Left hindlimb (tissue), 1 donor: ENCODE measurements at regions not wholly inside any gene's neighbourhood (a gene's known extent, or its start where the extent isn't known, plus 50 kb on each side); places are given as distances from the start of the nearest gene placed in this dataset.
A peak's percentile ranks its signal among the peaks of the same experiment; 100 is the strongest.

Experiments used
- DNase-seq: peaks from one replicate; pipeline ENCODE4 v3.0.0-alpha.2; 2018

DNA sequence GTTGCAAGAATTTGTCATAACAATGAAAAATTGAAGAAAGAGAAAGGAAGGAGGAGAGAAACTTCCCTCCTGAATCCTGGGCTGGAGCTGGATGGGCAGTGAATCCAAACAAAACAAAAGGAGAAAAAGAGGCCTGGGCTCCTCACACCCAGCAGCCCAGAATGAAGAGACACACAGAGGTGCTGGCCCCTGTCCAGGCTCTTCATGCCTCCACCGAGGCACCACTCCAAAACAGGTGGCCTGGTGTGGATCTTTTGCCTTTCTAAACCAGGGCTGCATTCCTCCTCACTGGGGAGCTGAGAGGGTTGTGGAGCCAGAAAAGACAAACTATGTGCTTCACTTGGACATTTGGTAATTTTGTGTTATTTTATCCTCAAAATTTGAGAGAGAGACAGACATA is 76.0 kb downstream of the FAM124B start:
- DNase-seq: no peak

DNA sequence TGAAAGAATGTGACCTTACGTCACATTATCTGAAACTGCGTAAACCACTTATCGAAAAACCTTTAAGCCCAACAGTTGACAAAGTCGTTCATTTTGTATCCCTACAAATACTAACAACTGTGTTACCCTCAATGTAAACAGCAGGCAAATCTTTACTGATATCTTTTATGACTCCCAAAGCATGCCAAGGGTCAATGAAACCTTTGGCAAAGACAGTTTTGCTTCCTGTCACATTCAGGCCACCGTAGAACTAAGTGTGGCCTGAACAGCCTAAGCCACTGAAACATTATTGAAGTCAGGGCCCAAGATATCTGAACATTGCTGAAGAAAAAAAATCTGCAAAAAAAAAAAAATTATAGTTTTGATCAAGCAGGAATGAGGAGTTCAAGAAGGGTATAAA is 77.3 kb downstream of the FAM124B start:
- no peak for DNase-seq

DNA sequence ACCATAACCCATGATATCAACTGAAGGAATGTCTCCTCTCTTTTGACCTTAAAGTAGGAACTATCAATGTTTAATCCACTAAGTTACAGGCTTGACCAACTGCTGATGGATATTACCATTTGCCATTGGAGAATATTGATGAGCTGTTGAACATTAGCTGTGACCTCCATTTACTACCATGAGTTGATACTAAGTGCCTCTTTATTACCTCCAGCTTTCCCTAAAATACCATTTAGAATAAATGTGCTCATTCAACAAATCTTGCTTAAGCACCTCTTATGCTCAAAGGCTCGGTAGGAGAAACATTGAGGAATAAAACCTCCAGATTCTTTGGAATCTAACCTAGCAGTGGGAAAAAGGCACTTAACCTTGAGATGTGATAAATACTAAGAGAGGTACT is 81.2 kb downstream of the FAM124B start:
- DNase-seq: no peak

DNA sequence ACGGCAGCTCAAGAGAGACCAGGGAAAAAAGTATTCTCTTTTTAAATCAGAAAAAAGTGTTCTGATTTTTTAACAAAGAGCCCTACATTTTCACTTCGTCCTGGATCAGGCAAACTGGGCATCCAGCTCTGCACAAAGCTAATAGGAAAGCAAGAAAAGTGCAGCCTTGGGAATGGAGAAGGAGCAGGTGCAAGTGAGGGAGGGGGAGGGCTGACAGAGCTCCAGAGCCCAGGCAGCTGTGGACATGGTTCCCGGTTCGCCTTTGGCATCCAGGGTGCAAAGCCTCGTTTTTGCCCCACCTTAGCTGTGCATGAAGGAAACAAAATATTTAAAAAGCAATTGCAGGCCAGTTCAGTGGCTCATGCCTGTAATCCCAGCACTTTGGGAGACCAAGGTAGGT is 82.2 kb downstream of the FAM124B start:
- no peak for DNase-seq

DNA sequence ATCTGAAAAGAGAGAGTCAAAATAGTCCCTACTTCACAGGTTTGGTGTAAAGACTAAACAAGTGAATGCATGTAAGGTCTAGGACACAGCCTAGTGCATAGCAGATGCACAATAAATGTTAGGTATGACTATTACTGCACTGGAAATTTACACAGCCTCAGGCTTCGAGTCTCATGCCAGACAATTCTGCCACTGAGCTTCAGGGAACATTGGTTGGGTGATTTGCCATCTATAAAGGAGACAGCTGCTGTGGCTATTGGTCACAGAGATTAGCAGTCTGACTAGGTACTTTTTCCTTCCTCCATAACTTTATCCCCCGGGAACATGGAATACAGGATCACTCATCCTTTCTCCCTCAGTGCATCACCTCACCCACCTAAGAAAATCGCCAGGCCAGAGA is 89.2 kb downstream of the FAM124B start:
- DNase-seq: no peak

DNA sequence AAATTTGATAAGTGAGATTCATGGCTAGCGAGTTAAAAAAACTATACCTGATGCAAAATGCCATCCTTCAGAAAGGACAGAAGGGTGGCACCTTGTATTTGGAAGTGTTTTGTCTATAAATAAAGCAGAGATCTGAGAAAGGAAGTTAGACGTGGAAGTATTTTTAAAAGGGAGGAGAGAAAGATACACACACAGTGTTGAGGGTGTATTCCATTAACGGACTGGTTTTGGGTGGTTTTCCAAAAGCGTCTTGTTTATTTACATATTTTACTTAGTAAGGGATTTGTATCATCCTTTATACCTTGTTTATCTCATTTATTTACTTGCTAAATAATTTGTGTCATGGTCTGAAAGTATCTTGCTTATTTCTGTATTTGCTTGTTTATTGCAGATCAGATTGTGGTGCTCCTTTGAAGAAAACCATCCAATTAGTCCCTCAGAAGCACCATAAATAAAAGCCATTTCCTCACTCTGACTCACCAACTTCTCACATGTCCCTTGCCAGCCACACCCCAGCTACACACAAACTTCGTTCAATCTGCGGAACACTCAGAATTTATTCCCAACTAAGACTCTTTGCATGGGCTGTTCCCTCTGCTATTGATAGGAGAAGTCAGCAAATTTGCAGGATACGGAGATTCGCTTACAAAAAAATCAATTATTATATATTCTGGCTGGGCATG is 90.8 kb downstream of the FAM124B start:
- no peak for DNase-seq

DNA sequence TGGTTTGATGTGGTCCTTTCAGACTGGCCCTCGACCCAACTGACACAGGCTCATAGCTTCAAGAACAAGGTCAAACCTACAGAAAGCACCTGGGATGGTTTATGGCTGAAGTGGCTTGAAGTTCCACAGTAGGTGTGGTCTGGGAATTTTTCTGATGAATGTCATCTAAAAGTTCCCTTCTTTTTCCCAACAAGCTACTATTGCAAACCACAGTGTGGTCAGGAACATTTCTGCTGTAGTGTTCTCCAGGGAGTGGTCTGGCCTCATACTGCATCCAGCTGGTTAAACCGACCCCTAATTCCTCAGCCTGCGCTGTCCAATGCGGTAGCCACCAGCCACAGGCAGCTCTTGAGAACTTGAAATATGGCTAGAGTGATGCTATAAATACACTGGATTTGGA is 92.7 kb downstream of the FAM124B start:
- DNase-seq: peak; percentile 61

DNA sequence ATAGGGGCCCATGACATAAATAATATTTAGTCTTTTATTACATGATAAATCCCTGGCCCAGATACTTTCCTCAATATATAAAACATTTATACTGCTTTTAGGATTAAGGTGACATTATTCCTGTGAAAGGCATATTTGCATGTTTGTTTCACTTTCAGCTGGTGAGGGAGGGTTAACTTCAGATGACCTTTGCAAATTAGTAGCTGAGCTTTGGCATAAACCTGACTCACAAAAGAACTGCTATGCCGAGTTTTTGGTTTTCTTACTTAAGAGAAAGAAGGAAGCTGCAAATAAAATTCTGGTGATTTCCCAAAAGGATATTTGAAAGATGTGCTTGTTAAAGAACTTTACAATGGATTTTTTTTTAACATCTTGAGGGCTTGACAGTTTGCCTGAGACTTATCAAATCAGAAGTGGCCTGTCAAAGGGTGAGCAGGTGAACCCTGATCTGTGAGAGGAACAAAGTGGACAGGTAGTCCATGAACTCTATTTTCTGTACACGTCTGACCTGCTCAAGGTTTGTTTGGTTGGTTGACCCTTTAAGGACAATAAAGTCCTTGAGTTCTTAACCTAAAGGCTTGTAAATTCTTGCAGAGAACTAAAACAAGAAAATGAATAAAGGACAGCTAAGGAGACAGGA is 93.5 kb downstream of the FAM124B start:
- no peak for DNase-seq

DNA sequence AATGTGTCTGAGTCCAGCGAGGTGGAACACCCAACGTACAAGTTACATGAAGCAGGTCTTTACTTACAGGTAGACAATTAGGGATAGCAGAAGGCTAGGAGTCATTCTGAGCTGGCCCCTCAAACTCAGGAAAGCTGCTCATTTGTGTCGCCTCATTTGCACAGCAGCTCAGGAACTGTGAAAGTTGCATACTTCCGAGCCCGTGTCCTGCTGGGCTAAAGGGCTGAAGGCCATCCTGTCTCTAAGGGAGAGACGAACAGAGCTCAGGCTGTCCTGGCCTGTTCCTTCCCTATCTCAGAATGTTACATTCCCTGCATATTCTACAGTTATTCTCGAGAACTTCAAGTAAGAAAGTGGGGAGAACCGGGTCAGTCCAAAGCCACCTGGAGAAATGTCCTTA is 99.0 kb downstream of the FAM124B start:
- DNase-seq: no peak

DNA sequence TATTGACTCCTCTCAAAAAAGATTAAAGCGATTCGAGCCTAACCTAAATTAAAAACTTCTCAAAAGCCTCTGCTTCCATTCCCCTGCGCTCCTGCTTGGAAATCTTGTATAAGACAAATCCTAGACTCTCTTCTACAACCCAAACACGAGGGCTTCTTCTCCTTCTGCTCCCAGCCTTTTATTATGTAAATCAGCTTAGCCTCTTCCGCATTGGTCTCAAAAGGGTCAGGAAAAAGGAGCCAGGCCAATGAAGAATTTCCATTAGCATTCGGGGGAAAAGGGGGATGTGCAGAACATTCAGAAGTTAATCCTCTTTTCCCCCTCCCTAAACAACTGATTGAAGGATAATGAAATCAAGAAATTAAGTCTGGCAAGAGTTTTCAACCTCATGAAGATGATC is 107.9 kb downstream of the FAM124B start:
- DNase-seq: no peak

DNA sequence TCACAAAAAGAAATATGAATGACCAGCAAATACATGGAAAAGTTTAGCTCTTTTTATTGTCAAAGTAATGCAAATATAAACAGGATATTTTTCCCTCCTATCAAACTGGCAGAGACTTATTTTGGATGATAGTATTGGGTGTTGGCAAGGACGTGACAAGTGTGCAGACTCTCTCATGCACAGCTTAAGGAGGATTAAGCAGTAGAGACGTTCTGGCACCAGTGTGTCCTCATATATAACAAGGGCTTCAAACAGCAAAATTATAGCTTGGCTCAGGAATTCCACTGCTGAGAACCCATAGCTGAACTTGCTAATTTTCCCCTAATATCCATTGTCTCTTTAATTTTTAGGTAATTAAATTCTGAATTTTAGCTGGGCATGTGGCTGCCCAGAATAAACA is 114.4 kb downstream of the FAM124B start:
- DNase-seq: no peak

DNA sequence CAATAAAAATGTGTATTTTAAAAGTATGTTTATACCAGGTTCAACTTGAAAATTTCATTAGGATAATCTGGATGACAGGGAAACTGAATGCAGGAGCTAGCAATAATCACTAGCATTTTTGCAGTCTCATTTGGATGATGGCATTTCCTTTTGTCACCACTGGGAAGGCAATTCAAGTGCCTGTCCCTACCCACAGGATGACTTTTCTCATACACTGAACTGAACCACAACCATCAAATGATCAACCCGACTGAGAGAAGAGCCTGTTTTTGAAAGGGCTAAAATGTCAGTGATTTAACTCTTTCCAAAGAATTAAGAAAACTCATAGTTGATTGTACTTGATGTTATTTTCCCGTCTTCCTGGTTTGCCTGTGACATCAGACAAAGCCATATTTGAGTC is 115.0 kb downstream of the FAM124B start:
- no peak for DNase-seq

DNA sequence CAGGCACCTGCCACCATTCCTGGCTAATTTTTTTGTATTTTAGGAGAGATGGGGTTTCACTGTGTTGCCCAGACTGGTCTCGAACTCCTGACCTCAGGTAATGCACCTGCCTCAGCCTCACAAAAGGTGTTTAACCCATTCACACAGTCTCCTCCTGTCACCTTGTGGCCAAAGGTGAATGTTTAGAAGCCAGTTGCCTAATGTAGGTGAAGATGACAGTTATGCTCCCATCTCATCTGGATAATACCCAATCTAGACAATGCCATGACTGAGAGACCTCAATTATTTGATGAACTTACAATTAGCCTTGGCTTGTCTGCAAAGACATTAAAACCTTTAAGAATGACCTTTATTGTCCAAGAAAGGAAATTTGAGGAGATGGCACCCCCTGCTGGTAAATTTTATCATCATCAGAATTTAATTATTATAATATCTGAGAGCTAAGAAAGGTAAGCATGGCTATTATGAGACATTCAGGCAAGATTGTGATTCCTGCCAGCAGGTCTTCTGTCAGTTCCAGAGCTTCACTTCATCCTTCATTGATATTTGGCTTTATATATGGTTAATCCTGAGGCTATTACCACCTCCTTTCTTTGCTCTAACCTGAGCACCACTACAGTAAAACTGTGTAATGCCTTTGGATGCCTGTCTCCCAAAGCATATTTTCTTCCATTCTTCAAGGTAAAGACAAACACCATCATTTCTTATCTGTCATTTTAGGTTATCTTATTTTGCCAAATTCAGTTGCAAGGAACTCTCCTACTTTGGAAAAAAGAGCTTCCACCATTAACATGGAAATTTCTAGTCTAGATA is 117.6 kb downstream of the FAM124B start:
- DNase-seq: no peak

DNA sequence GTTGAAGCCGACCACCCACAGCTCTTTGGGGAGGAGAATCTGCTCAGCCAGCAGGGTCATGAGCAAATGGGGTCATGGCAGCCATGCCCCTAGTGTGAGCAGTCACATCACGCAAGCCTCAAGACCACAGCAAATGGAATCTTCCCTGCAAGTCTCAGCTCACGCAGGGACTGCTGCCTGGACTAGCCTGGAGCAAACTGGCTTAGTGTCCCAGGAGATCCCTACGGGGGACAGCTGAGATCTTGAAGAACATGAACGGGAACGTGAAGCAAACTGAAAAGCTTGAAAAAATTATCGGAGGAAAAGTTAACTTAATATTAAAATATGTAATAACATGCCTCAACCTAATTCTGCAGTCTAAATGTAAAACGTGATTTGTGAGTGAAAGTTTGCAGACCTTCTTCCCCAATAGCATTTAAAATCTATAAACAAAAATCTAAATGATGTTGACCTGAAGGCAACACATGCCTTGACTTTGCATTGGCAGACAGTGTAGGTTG is 118.4 kb downstream of the FAM124B start:
- DNase-seq: no peak

DNA sequence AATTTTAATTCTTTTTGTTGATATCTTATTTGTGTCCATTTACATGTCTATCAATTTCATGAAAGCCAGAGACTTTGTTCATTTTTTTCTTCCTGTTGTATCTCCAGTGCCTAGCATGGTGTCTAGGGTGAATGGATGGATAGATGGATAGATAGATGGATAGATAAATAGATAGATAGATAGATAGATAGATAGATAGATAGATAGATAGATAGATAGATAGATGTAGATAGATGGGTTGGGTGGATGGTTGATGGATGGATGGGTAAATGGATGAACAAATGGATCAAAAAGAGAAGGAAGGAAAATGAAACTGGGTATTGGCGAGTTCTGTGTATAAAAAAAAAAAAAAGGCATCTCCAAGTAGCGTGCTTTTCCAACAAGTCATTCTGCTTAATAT is 120.5 kb downstream of the FAM124B start:
- DNase-seq: no peak

DNA sequence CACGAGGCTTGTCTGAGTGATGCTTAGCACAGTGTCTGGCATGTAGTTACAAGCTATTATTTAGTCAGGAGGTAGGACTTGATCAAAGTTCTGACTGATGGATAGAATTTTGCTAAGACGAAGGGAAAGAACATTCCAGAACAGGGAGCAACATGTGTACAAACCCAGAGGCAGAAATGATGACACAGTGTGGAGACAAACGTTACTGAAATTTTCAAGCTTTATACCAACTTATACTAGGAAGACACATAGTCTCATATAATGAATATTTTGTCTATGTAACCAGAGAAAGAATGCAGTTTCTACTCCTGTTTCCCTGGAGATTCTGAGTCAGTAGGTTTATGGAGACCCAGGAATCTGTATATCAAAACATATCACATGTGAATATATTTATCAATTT is 123.4 kb downstream of the FAM124B start:
- DNase-seq: no peak

DNA sequence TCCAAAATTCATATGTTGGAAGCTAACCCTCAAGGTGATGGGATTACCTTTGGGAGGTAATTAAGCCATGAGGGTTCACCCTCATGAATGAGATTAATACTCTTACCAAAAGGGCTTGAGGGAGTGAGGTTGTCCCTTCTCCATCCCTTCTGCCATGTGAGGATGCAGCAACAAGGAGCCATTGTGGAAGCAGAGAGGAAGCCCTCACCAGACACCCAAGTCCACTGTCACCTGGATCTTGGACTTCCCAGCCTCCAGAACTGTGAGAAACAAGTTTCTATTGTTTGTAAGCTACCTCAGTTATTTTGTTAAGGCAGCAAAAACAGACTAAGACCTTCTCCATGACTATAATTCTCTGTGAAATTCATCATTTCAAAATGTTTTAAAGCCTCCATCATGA is 125.7 kb downstream of the FAM124B start:
- no peak for DNase-seq

DNA sequence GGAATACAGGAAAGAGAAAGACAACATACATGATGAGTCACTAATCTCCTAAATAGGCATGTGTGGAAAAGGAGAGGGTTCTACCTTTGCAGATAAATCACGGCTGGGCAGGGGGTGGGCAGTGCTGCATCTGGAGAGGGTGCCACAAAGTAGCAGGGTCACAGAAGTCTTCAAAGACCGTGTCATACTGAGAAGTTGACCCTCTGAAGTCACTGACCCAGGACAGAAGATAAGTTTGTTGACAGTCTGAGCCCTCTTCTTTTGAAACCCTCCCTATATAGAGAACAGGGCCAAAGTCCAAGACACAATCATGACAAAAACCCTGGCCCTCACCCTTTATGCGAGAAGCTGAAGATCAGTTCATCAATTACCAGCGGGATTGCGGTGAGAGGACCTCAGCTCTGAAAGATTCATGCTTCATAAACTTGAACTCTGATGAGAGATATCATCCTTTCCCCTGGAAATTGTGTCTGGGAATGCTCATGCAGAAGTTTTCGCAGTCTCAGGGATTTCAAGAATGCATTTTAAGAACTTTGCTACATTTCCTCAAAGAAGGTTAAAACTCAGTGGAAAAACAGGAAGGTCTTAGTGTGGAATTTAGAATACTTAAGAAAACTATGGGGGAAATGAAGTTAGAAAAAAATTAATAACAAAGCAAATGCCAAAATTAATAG is 129.5 kb downstream of the FAM124B start:
- no peak for DNase-seq

DNA sequence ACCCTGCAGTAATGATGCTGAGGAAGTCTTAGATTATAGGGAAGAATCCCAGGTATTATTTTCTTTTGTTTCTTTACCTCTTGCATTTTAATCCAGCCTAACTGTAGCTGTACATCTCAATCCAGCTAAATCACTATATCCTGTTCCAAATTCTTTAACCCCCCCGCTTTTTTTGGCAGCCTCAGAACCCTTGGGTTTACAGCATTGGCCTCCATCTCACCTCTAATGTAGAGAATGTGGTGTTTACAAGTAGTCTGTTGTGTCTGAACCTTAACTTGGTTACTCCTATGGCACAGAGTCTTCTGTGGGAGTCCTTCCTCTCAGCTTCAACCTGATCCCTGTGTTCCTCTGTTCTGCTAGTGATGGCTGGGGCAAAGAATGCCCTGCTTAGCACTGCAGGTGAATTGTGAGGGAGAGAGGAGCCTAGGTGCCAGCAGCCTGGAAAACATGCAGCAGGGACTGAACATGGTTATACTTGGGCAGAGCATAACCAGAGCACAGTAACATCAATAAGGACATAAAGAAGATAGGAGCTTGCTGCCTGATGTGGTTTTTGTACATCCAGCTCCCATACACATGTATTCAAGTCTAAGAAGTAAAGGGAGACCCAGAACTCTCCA is 130.2 kb downstream of the FAM124B start:
- no peak for DNase-seq

DNA sequence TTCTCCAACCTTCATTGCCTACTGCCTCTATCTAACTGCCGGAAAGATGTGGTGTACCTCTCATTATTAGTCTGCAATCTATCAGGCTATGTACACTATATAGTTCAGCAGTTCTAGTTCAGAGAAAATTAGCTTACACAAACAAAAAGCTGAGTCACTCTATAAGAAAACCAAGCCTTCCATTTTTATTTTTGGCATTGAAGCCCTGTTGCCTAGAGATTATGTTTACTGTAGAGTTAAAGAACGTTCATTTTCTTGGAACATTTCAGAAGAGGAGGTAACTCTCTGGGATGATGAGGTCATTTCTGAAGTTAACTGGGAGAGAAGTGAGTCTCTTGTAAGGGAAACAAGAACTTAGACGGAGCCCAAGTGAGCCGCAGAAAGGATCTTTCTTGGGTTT is 133.5 kb downstream of the FAM124B start:
- DNase-seq: no peak

DNA sequence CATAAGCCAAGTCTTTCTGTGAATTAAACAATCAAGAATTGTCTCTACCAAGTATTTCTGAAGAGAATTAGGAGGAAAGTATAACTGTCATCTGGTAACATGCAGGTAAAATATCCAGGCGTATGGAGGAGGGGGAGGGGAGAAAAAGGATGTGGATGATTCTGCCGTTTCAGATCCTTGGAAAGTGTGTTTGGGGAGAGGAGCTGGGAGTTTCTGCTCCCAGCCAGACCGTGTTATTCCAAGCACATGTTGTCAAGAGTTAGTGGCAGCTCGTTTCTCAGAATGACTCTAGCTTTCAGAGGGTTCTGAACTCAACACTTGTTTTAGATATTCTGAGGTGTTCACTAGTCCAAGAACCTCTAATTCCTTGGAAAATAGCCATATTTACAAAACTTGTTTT is 137.6 kb downstream of the FAM124B start:
- no peak for DNase-seq

DNA sequence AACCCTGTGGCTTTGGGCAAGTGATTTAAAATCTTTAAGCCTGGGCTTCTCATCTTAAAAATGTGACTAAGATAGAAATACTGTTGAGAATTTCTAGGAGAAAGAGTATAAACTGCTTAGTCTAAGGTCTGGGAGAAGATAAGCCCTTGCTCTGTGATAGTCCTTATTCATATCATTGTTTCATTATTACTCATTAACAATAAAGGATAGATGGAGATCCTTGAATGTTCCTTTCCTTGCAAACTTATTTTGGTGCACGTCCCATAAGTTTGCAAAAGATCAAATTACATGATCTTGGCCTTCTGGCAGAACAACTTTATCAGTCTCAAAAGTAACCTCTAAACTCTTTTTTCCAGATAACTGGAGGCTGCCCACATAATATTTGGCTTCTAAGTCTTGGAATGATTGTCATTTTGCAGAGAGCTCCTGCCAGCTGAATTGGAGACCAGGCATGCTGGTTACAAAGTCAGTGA is 138.3 kb downstream of the FAM124B start:
- DNase-seq: no peak

DNA sequence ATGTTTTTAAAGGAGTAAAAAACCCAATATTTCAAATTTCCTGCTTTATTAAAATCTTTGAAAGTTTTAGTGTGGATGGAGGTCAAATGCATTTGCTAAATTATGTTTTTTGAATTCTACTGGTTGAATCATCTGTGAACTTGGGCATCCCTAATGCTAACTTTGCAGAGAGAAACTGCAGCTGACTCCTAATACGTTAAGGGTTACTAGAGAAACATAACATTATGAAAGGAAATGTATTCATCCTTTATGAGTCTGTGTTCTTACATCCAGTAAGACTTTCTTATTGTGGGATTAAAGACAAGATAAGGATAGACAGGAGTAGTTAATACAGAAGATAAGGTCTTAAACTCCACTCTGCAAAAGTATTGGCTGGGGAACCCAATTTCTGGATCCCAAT is 140.6 kb downstream of the FAM124B start:
- no peak for DNase-seq
